Amniotic epithelial cell (primary cell): ENCODE measurements at regions not wholly inside any gene's neighbourhood (a gene's known extent, or its start where the extent isn't known, plus 50 kb on each side); places are given as distances from the start of the nearest gene placed in this dataset.
A peak's percentile ranks its signal among the peaks of the same experiment; 100 is the strongest.

Experiments
- DNase-seq: peaks from one replicate; pipeline ENCODE4 v3.0.0-alpha.2; 2010; ENCODE audit warnings: low read depth

GRCh38 chr5:155926031-155926430 lies 400.9 kb upstream of the SGCD start:
- no peak for DNase-seq

- no peak for DNase-seq
Measured at GRCh38 chr5:155926766-155927165, 400.2 kb upstream of the SGCD start.

GRCh38 chr5:155929112-155929511 lies 397.9 kb upstream of the SGCD start:
- no peak for DNase-seq

GRCh38 chr5:155934964-155935363 lies 392.0 kb upstream of the SGCD start:
- no peak for DNase-seq

GRCh38 chr5:155935723-155936122 lies 391.2 kb upstream of the SGCD start:
- no peak for DNase-seq

- no peak for DNase-seq
Measured at GRCh38 chr5:155936520-155937406, 390.2 kb upstream of the SGCD start.

GRCh38 chr5:155938051-155938450 lies 388.9 kb upstream of the SGCD start:
- no peak for DNase-seq

- no peak for DNase-seq
Measured at GRCh38 chr5:155941340-155941739, 385.6 kb upstream of the SGCD start.

- DNase-seq: peak; percentile 1
Measured at GRCh38 chr5:155943516-155944407, 383.2 kb upstream of the SGCD start.

GRCh38 chr5:155947394-155948062 lies 379.4 kb upstream of the SGCD start:
- peak; percentile 5 for DNase-seq

- no peak for DNase-seq
Measured at GRCh38 chr5:155948576-155948975, 378.4 kb upstream of the SGCD start.

GRCh38 chr5:155952486-155953089 lies 374.4 kb upstream of the SGCD start:
- DNase-seq: no peak

GRCh38 chr5:155953335-155953734 lies 373.6 kb upstream of the SGCD start:
- DNase-seq: no peak

- no peak for DNase-seq
Measured at GRCh38 chr5:155954701-155955445, 372.1 kb upstream of the SGCD start.

- DNase-seq: no peak
Measured at GRCh38 chr5:155957884-155958283, 369.1 kb upstream of the SGCD start.

- no peak for DNase-seq
Measured at GRCh38 chr5:155959082-155959481, 367.9 kb upstream of the SGCD start.

GRCh38 chr5:155960177-155960576 lies 366.8 kb upstream of the SGCD start:
- no peak for DNase-seq

- no peak for DNase-seq
Measured at GRCh38 chr5:155969537-155969936, 357.4 kb upstream of the SGCD start.

- no peak for DNase-seq
Measured at GRCh38 chr5:155974369-155974768, 352.6 kb upstream of the SGCD start.

- no peak for DNase-seq
Measured at GRCh38 chr5:155978850-155979249, 348.1 kb upstream of the SGCD start.

GRCh38 chr5:155982354-155982753 lies 344.6 kb upstream of the SGCD start:
- DNase-seq: no peak
